HG03064 (cell line): ENCODE measurements at regions not wholly inside any gene's neighbourhood (a gene's known extent, or its start where the extent isn't known, plus 50 kb on each side); places are given as distances from the start of the nearest gene placed in this dataset.
"Not testable (repeated sequence)": the region's sequence is repeated elsewhere in the genome, so short reads cannot be mapped to it uniquely, and the experiment has no call there.

Experiments
- ATAC-seq: cut with Tn5 transposase; IDR thresholded peaks from one replicate; pipeline ENCODE4 v1.9.1; 2021; ENCODE audit warnings: low read depth; ENCODE audit not compliant: unreplicated experiment

GRCh38 chr5:13356226-13356625 lies 588.3 kb downstream of the DNAH5 start:
- ATAC-seq, result no peak

DNA sequence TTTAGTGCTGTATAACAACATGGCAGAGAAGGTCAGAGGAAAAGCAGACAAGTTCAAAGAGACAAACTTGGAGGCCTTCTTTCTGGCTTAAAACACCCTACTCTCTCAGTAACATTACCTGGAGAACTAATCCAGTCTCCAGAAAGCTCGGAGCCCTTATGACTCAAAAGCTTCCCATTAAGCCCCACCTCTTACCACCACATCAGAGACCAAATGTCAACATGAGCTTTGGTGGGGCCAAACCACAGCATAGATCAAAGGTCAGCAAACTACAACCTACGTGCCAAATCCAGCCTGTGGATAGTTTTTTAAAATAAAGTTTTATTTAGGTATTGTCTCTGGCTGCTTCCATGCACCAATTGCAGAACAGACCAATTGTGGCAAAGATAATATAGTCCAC lies 589.9 kb downstream of the DNAH5 start:
- no peak for ATAC-seq

DNA sequence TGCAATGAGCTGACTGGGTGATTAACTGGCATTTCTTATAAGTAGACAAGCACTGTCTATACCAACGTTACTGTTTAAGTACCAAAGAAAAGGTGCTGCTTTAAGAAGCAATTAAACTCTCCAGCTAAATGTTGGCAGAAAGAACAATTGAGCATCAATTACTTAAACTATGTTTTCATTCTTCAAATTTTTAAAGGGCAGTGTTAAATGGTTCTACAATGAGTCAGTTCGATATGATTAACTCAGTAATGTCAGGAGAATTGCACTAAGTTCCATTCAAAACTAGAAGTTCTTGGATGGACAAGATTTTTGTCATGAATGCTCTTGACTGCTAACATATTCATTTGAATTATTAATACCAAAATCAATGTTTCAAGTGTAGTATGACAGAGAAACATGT lies 593.7 kb downstream of the DNAH5 start:
- ATAC-seq, result no peak

DNA sequence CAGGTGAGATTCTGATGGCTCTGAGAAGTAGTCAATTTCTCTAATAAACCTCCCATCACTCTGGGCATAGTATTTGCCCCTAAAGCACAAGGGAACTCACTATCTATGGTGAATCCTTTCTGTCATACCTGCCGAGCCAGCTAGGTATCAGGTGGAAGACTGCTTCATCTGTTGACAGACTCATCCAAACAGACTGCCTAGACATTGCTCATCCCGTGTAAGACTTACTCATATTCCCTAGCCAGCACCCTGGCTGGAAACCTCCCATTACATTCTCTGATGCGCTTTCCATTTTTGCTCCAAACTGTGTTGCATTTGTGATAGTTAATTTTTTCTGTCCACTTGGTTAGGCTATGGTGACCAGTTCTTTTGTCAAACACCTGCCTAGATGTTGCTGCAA lies 595.9 kb downstream of the DNAH5 start:
- no peak for ATAC-seq

GRCh38 chr5:13346401-13346800 lies 598.1 kb downstream of the DNAH5 start:
- ATAC-seq, result no peak

GRCh38 chr5:13339093-13339492 lies 605.4 kb downstream of the DNAH5 start:
- ATAC-seq, result no peak

GRCh38 chr5:13335026-13335425 lies 609.5 kb downstream of the DNAH5 start:
- ATAC-seq, result not testable (repeated sequence)

- no peak for ATAC-seq
These were observed 612.9 kb downstream of the DNAH5 start for GRCh38 chr5:13331585-13331984.

GRCh38 chr5:13328316-13328715 lies 616.2 kb downstream of the DNAH5 start:
- ATAC-seq, result no peak

- no peak for ATAC-seq
These were observed 618.7 kb downstream of the DNAH5 start for GRCh38 chr5:13325765-13326164.

DNA sequence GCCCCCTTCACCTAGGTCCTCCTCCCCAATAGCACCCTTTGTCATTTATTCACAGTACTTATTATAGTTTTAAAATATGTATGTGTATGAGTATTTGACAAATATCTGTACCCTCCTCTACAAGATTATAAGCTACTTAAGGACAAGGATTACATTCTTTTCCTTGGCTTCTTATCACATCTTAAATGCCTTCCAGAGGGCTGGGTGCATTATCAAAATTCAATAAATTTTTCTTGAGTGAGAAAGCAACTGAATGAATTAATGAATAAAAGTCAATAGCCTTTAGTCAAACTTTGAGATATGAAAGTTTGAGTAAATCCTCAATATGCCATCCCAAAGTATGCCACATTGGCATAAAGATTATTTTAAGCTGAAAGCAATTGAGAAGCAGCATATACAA lies 621.7 kb downstream of the DNAH5 start:
- ATAC-seq, result no peak

GRCh38 chr5:13317654-13318053 lies 626.8 kb downstream of the DNAH5 start:
- no peak for ATAC-seq

DNA sequence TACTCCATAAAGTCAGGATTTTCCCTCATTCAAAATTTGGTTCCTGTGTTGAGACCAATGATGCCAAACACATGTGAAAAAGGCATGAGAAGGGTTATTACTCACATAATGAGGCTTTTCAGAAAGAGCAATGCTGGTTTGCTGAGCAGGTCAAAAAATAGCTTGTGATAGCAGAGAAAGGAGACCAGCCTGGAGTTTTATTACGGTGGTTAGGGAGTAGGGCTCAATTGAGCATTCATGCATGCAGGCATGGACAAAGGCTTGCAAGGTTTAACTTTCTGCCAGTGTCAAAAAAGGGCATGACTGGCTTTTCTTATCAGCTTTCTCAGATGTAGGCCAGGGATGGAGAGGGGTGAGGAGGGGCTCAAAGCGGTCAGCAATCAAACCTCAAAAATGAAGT lies 628.3 kb downstream of the DNAH5 start:
- no peak for ATAC-seq

DNA sequence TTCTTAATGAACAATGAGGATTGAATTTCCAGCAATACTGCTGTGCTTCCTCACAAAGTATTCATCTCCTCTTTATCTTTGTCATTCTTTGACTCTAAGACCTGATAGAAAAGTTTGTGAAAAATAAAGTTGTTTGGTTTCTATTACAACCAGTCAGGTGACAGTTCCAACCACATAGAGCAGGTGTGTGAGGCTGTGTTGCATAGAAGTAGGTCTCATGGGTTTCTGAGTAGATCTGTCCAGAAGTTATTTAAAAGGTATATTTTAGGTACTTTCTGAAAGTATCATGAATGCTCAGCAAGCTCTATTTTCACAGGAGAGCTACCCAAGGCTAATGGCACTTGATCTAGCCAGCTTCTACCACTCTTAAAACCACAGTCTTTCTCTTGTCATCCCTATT lies 637.0 kb downstream of the DNAH5 start:
- ATAC-seq, result no peak

GRCh38 chr5:13303445-13303844 lies 641.0 kb downstream of the DNAH5 start:
- no peak for ATAC-seq

GRCh38 chr5:13278811-13279210 lies 665.7 kb downstream of the DNAH5 start:
- ATAC-seq, result no peak

DNA sequence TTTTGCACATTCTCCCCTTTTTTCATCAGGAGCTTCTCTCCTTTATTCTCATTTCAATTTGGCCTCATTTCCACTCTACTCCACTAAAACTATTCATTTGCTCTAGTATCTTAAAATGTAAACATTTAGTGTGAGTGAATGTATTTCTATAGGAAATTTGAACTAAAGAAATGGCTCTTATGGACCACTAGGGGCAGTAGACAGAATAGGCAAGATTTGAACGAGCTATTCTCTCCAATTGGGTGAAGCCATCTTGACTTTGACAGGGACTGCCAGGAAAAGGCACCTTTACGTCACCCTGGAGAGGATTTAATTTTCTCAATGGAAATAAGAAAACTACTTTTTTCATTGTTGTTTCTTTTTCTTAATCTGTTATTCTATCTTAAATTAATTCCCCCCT lies 666.3 kb downstream of the DNAH5 start:
- ATAC-seq, result no peak

DNA sequence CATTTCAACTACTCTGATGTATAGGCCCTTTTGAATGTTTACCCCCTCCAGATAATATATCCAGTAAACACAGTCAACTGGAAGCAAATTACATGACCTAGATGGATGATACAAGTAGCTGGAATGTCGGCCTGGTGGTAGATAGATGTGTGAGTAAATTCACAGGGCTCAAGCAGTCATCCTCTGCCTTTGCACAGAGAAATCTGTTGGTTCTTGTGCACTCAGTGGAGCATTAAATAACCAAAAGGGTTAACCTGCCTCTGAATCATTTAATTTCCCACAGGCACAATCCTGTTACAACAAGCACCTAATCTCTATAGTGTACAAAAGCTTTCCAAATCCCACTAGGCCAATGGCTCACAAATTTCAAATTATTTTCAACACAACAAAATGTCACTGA lies 668.3 kb downstream of the DNAH5 start:
- no peak for ATAC-seq

GRCh38 chr5:13263701-13264100 lies 680.8 kb downstream of the DNAH5 start:
- ATAC-seq, result no peak

GRCh38 chr5:13253111-13253510 lies 691.4 kb downstream of the DNAH5 start:
- ATAC-seq, result no peak

GRCh38 chr5:13252699-13253098 lies 691.8 kb downstream of the DNAH5 start:
- no peak for ATAC-seq

DNA sequence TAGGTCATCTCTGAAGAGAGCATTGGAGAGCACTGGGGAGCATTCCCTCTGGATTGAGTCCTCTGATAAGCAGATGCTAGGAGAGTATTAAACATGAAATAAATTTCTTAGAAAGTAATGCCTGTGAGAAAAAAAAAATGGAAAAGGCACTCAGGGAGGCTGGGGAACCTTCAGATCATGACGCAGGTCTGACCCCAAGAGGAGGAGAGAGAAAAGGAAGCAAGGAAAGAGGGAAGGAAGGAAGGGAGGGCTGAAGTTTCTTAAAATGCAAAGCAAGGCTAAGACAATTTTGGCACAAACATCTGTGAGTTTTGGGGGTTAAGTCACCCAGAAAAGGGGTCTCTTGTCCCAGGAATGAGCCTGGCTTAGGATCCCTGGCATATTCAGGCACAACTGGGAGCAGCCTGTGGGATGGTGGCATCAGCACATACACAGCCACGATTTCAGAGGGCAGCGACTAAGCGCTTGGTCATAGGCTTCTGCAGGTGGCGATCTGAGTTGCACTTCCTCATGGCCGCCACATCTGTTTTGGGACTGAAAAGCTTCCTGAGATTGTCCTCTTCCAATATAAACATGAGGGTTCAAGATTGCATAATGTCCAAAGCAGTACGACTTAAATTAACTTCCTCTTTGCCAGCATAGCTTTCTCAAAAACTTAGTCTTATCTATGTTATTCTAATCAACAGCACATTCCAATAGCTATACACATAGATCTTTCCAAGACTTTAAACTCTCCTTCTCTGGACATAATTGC lies 692.7 kb downstream of the DNAH5 start:
- ATAC-seq, result no peak
